SU-DHL-6 (cell line): ENCODE measurements at regions not wholly inside any gene's neighbourhood (a gene's known extent, or its start where the extent isn't known, plus 50 kb on each side); places are given as distances from the start of the nearest gene placed in this dataset.

ENCODE experiments used
- H2AFZ ChIP-seq: fragments of 200-600 bp; sonication (generic); 2 replicates; pipeline ENCODE4 v1.6.1; 2014; ENCODE audit warnings: low read depth, mild to moderate bottlenecking, moderate library complexity, mixed read lengths, antibody characterized with exemption, low read length; ENCODE audit not compliant: severe bottlenecking
- H3F3A ChIP-seq: fragments of 200-600 bp; shearing (Covaris generic); 2 replicates; pipeline ENCODE4 v1.6.0; 2016; ENCODE audit warnings: antibody characterized with exemption, mild to moderate bottlenecking; ENCODE audit not compliant: insufficient read depth
- H3K27ac ChIP-seq: fragments of 200-600 bp; sonication (generic); 2 replicates; pipeline ENCODE4 v1.5.1; 2016; ENCODE audit warnings: low read depth, mild to moderate bottlenecking, low read length, moderate library complexity, mixed read lengths
- H3K27me3 ChIP-seq: fragments of 200-600 bp; sonication (generic), shearing (Covaris generic); 2 replicates; pipeline ENCODE4 v1.6.0; 2014; ENCODE audit warnings: mild to moderate bottlenecking, low read length
- H3K36me3 ChIP-seq: fragments of 200-600 bp; sonication (generic); 2 replicates; pipeline ENCODE4 v1.6.1; 2014; ENCODE audit warnings: mild to moderate bottlenecking, low read length, mixed read lengths
- H3K4me2 ChIP-seq: fragments of 300-600, 200-600 bp; shearing (Covaris generic), sonication (generic); 2 replicates; pipeline ENCODE4 v1.6.0; 2014; ENCODE audit warnings: low read length, low read depth, mild to moderate bottlenecking; ENCODE audit not compliant: poor library complexity, severe bottlenecking
- H3K4me3 ChIP-seq: fragments of 200-600 bp; sonication (generic); 2 replicates; pipeline ENCODE4 v1.5.1; 2014; ENCODE audit warnings: antibody characterized with exemption, low read length, mild to moderate bottlenecking, mixed read lengths; ENCODE audit not compliant: insufficient read depth, poor library complexity, severe bottlenecking
- H3K79me2 ChIP-seq: fragments of 200-600 bp; sonication (generic); 2 replicates; pipeline ENCODE4 v1.6.1; 2014; ENCODE audit warnings: mild to moderate bottlenecking, low read length, moderate library complexity; ENCODE audit not compliant: insufficient read depth
- H3K9ac ChIP-seq: fragments of 200-600 bp; sonication (generic); 2 replicates; pipeline ENCODE4 v1.7.0; 2014; ENCODE audit warnings: mild to moderate bottlenecking, low read length
- H3K9me2 ChIP-seq: fragments of 200-600 bp; sonication (generic); replicated peaks from 2 replicates; pipeline ENCODE4 v1.6.1; 2014; ENCODE audit warnings: low read length; ENCODE audit not compliant: insufficient read depth
- H3K9me3 ChIP-seq: fragments of 200-600 bp; sonication (generic); 2 replicates; pipeline ENCODE4 v1.6.1; 2014; ENCODE audit warnings: low read length, mixed read lengths; ENCODE audit not compliant: insufficient read depth
- H4K20me1 ChIP-seq: fragments of 200-600 bp; sonication (generic); 2 replicates; pipeline ENCODE4 v1.6.1; 2014; ENCODE audit warnings: low read depth, mild to moderate bottlenecking, antibody characterized with exemption, low read length, moderate library complexity, mixed read lengths
- EZH2phosphoT487 ChIP-seq: fragments of 200-600 bp; sonication (generic), shearing (Covaris generic); conservative IDR thresholded peaks from 2 replicates; pipeline ENCODE4 v1.6.1; 2018; ENCODE audit warnings: mild to moderate bottlenecking, antibody characterized with exemption, low read length, moderate library complexity, mixed read lengths
- TF ChIP-seq, protein P1 (sequence below): fragments of 200-600 bp; sonication (generic); IDR thresholded peaks from one replicate; pipeline ENCODE4 v1.5.1; 2017; ENCODE audit warnings: antibody characterized with exemption, mild to moderate bottlenecking, low read length, moderate library complexity; ENCODE audit not compliant: insufficient read depth, poor library complexity, severe bottlenecking

DNA sequence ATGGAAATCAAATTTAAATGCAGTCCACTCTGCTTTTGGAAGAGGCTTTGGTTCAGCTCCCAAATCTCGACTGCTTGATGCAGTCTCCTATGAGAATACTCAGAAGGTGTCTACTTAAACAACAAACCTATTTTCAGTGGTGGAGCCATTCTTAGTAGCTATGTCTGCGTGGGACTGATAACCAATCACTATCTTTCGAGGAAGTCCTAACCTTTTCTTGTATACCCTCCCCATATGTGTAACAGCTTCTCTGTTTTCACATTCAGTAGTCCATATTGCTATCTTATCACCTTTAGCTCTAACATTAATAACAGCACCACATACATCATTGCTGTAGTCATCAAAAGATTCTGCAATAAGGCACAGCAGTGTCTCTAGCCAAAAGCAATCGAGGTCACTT is 333.0 kb upstream of the ATP11B start:
- Histone ChIP-seq H2AFZ (no peak overlapping the region), H3K4me3 (no peak overlapping the region), H4K20me1 (no peaks in the 10 kb centered on the region), H3K79me2 (no peaks in the 10 kb centered on the region), H3K9ac (no peak overlapping the region), H3K9me3 (no peaks in the 10 kb centered on the region), H3K36me3 (no peaks in the 10 kb centered on the region), H3F3A (no peaks in the 10 kb centered on the region), H3K9me2 (no peaks in the 10 kb centered on the region), H3K27me3 (no peaks in the 10 kb centered on the region), H3K4me2 (no peak overlapping the region), H3K27ac (no peak overlapping the region)
- TF ChIP-seq, protein P1, sequence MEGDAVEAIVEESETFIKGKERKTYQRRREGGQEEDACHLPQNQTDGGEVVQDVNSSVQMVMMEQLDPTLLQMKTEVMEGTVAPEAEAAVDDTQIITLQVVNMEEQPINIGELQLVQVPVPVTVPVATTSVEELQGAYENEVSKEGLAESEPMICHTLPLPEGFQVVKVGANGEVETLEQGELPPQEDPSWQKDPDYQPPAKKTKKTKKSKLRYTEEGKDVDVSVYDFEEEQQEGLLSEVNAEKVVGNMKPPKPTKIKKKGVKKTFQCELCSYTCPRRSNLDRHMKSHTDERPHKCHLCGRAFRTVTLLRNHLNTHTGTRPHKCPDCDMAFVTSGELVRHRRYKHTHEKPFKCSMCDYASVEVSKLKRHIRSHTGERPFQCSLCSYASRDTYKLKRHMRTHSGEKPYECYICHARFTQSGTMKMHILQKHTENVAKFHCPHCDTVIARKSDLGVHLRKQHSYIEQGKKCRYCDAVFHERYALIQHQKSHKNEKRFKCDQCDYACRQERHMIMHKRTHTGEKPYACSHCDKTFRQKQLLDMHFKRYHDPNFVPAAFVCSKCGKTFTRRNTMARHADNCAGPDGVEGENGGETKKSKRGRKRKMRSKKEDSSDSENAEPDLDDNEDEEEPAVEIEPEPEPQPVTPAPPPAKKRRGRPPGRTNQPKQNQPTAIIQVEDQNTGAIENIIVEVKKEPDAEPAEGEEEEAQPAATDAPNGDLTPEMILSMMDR: no peak
- TF ChIP-seq EZH2phosphoT487: no peak

DNA sequence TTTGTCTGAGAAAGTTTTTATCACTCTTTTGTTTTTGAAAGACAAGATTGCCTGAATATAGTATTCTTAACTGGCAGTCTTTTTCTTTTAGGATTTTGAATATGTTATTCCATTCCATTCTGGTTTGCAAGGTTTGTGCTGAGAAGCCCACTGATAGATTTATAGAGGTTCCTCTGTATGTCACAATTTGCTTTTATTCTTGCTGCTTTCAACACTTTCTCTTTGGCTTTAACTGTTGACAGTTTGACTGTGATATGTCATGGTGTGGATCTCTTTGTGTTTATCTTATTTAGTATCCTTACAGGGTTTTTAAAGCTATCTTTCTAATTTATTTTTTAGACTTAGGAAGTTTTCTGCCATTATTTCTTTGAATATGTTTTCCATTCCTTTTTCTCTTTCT is 331.2 kb upstream of the ATP11B start:
- Histone ChIP-seq H3K36me3 (no peaks in the 10 kb centered on the region), H3K79me2 (no peaks in the 10 kb centered on the region), H3K9ac (no peak overlapping the region), H3K9me2 (no peaks in the 10 kb centered on the region), H2AFZ (no peak overlapping the region), H3F3A (no peaks in the 10 kb centered on the region), H3K27ac (no peak overlapping the region), H4K20me1 (no peaks in the 10 kb centered on the region), H3K9me3 (no peaks in the 10 kb centered on the region), H3K4me3 (no peak overlapping the region), H3K4me2 (no peak overlapping the region), H3K27me3 (no peaks in the 10 kb centered on the region)
- TF ChIP-seq, protein P1: no peak
- no peak for TF ChIP-seq EZH2phosphoT487

DNA sequence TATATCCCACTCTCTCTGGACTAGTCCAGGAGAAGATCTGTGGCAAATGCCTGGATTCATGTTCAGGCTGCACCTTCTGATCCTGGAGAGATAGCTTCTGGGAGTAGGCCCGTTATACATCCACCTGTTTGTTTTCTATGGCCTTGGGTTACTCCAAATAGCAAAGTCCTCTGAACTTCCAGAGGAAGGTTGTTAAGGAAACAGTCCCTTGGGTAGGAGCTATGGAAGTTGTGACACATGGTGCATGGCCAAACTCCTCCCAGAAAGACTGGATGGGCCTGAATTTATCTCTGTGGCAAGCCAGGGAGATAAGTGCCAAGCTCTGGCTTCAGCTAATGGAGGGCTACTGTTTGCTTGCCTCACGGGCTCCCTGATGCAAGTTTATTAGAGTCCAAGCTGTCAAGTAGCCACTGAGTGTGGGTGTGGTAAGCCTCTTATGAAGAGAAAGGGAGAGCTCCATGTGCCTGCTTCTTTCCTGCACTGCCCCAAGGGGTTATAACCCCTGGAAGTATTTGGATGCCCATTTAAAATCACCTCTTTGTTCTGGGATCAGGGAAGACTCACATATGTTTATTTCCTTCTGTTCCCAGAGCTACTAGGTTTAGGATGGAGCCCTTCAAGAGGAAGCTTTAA is 328.7 kb upstream of the ATP11B start:
- no peaks in the 10 kb centered on the region for H3F3A ChIP-seq
- H3K36me3 ChIP-seq: no peaks in the 10 kb centered on the region
- TF ChIP-seq, protein P1: no peak
- no peak for TF ChIP-seq EZH2phosphoT487
- H3K9me2 ChIP-seq: no peaks in the 10 kb centered on the region
- H3K4me2 ChIP-seq: no peak overlapping the region
- no peak overlapping the region for H3K9ac ChIP-seq
- H3K4me3 ChIP-seq: no peak overlapping the region
- no peaks in the 10 kb centered on the region for H3K9me3 ChIP-seq
- no peaks in the 10 kb centered on the region for H3K27me3 ChIP-seq
- H4K20me1 ChIP-seq: no peaks in the 10 kb centered on the region
- H3K79me2 ChIP-seq: no peaks in the 10 kb centered on the region
- no peak overlapping the region for H2AFZ ChIP-seq
- no peak overlapping the region for H3K27ac ChIP-seq
